Prostate gland (tissue), 2 donors: ENCODE measurements at regions not wholly inside any gene's neighbourhood (a gene's known extent, or its start where the extent isn't known, plus 50 kb on each side); places are given as distances from the start of the nearest gene placed in this dataset.
"Not testable (repeated sequence)": the region's sequence is repeated elsewhere in the genome, so short reads cannot be mapped to it uniquely, and the experiment has no call there.

Experiments
- DNase-seq: peaks from one replicate; pipeline ENCODE4 v3.0.0-alpha.2; 2019; ENCODE audit warnings: low spot score
- H3K27ac ChIP-seq, 2 donors: fragments of 200-600 bp; sonication (generic); 2 replicates each; pipeline ENCODE4 v1.5.1; 2017 to 2019
- H3K27me3 ChIP-seq: fragments of 200-600 bp; sonication (generic); replicated peaks from 2 replicates; pipeline ENCODE4 v1.5.1; 2019; ENCODE audit not compliant: insufficient read depth
- H3K36me3 ChIP-seq, 2 donors: fragments of 200-600 bp; sonication (generic); 1 replicate in 1 of 2; 2 replicates in 1 of 2; pipeline versions ENCODE4 v1.5.1 to v1.8.1; 2017 to 2019
- H3K4me1 ChIP-seq: fragments of 200-600 bp; sonication (generic); replicated peaks from 2 replicates; pipeline ENCODE4 v1.5.1; 2019
- H3K4me3 ChIP-seq, 2 donors: fragments of 200-600 bp; sonication (generic); 2 replicates each; pipeline ENCODE4 v1.5.1; 2017 to 2019
- H3K9me3 ChIP-seq: fragments of 200-600 bp; sonication (generic); 2 replicates; pipeline ENCODE4 v1.5.1; 2017
- CTCF ChIP-seq, 4 experiments: fragments of 200-600 bp in 2 of 4; fragments of 450-650 bp in 2 of 4; sonication (generic) in 2 of 4; IDR thresholded peaks; 1 replicate in 3 of 4; 2 replicates in 1 of 4; pipeline ENCODE4 v1.5.1; 2016 to 2019; ENCODE audit warnings: antibody characterized with exemption in 4 of 4, mild to moderate bottlenecking in 2 of 4, moderate library complexity in 2 of 4
- POLR2A ChIP-seq: fragments of 450-650 bp; IDR thresholded peaks from one replicate; pipeline ENCODE4 v1.6.1; 2016; ENCODE audit warnings: antibody characterized with exemption, mild to moderate bottlenecking
- POLR2AphosphoS5 ChIP-seq: sonication (generic); formaldehyde crosslinking; IDR thresholded peaks from one replicate; pipeline ENCODE4 v1.6.1; 2017; ENCODE audit warnings: antibody characterized with exemption
- WGBS: methylation state at CpG from one replicate; pipeline ENCODE4 v1.1.5; 2018; 5-methylcytosine and 5-hydroxymethylcytosine counted together
- intact Hi-C: fragments of 100-400 bp; cut with DNase I; formaldehyde crosslinking; loops from one replicate; pipeline ENCODE4 v1.14.2; 2022

DNA sequence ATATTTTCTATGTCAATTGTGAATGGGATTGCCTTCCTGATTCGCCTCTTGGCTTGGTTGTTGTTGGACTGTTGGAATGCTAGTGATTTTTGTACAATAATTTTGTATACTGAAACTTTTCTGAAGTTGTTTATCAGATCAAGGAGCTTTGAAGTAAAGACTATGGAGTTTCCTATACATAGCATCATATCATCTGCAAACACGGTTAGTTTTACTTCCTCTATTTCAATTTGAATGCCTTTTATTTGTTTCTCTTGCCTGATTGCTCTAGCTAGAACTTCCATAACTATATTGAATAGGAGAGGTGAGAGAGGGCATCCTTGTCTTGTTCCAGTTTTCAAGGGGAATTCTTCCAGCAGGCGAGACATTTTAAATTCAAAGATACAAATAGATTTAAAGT lies 226.5 kb downstream of the FBXO8 start:
- 54% methylated on average over 3 of the region's 3 CpGs for WGBS
- no peaks in the 10 kb centered on the region for H3K36me3 ChIP-seq
- no peak overlapping the region for H3K27ac ChIP-seq
- TF ChIP-seq POLR2A = no peak
- TF ChIP-seq CTCF (IDR thresholded peaks at IDR 0.05) = no peak
- no peaks in the 10 kb centered on the region for H3K9me3 ChIP-seq
- no peak overlapping the region for H3K4me3 ChIP-seq
- H3K27me3 ChIP-seq = no peaks in the 10 kb centered on the region
- intact Hi-C loops = no loop called here
- no peaks in the 10 kb centered on the region for H3K4me1 ChIP-seq
- DNase-seq = no peak

DNA sequence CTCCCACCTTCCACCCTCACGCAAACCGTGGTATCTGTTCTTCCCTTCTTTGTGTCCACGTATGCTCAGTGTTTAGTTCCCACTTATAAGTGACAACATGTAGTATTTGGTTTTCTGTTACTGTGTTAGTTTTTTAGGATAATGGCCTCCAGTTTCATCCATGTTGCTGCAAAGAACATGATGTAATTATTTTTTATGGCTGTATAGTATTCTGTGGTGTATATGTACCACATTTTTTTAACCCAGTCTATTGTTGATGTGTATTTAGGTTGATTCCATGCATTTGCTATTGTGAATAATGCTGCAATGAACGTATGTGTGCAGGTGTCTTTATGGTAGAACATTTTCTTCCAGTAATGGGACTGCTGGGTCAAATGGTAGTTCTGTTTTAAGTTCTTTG lies 228.1 kb downstream of the FBXO8 start:
- Histone ChIP-seq H3K9me3 (no peaks in the 10 kb centered on the region), H3K36me3 (no peaks in the 10 kb centered on the region), H3K27ac (no peak overlapping the region), H3K27me3 (no peaks in the 10 kb centered on the region), H3K4me1 (no peaks in the 10 kb centered on the region), H3K4me3 (no peak overlapping the region)
- intact Hi-C loops = no loop called here
- no peak for TF ChIP-seq POLR2A
- TF ChIP-seq CTCF (IDR thresholded peaks at IDR 0.05) = no peak
- TF ChIP-seq POLR2AphosphoS5 = no peak
- 91% methylated on average over 4 of the region's 4 CpGs for WGBS
- no peak for DNase-seq

GRCh38 chr4:174053895-174054294 lies 229.6 kb downstream of the FBXO8 start:
- DNase-seq = no peak
- Histone ChIP-seq H3K27ac (no peak overlapping the region), H3K9me3 (no peaks in the 10 kb centered on the region), H3K4me3 (no peak overlapping the region), H3K27me3 (no peaks in the 10 kb centered on the region), H3K36me3 (no peaks in the 10 kb centered on the region), H3K4me1 (no peaks in the 10 kb centered on the region)
- TF ChIP-seq POLR2A (no peak), CTCF (IDR thresholded peaks at IDR 0.05) (no peak), POLR2AphosphoS5 (no peak)
- 88% methylated on average over 2 of the region's 2 CpGs for WGBS
- intact Hi-C loops = no loop called here

DNA sequence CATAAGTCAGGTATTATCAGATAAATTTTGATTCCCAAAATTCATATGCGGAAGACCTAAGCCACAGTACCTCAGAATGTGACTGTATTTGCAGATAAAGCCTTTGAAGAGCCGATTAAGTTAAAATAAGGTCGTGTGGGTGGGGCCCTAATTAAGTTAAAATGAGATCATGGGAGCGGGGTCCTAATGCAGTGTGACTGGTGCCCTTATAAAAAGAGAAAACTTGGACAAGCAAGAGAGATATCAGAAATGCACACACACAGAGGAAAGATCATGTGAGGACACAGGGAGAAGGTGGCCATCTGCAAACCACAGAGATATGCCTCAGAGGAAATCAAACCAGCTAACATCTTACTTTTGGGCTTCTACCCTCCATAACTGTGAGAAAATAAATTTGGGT lies 236.1 kb downstream of the FBXO8 start:
- 54% methylated on average over 4 of the region's 4 CpGs for whole genome bisulfite sequencing
- H3K4me1 ChIP-seq = no peaks in the 10 kb centered on the region
- intact Hi-C loops = no loop called here

GRCh38 chr4:174045829-174046228 lies 237.6 kb downstream of the FBXO8 start:
- WGBS = 96% methylated on average over 2 of the region's 2 CpGs
- H3K4me1 ChIP-seq, H3K27me3 ChIP-seq: not testable (repeated sequence)

More for the DNA sequence above, 236.1 kb downstream of the FBXO8 start:
- DNase-seq = no peak
- no peak overlapping the region for H3K27ac ChIP-seq
- H3K36me3 ChIP-seq = no peaks in the 10 kb centered on the region
- TF ChIP-seq POLR2AphosphoS5 (no peak), CTCF (IDR thresholded peaks at IDR 0.05) (no peak), POLR2A (no peak)
- no peaks in the 10 kb centered on the region for H3K9me3 ChIP-seq
- no peaks in the 10 kb centered on the region for H3K27me3 ChIP-seq
- no peak overlapping the region for H3K4me3 ChIP-seq

DNA sequence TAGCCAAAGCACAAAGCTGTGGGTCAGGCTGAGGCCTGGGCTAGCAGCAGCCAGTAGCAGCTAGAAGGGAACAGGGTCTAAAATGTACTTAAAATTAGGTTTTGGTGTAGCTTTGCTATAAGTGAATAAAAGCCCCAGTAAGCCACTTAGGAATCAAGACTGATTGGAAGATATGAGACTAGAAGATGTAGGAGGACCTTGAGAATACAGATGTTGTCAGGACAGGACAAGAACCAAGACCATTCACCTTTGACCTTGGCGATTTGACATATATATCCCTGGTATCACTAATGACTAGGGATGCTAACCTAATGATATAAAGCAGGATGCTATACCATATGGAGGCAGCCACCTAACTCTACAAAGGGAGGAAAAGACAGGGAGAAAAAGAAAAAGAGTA lies 238.1 kb downstream of the FBXO8 start:
- Histone ChIP-seq H3K4me1 (no peaks in the 10 kb centered on the region), H3K27me3 (no peaks in the 10 kb centered on the region), H3K36me3 (no peaks in the 10 kb centered on the region), H3K27ac (no peak overlapping the region), H3K9me3 (no peaks in the 10 kb centered on the region), H3K4me3 (no peak overlapping the region)
- intact Hi-C loops = no loop called here
- 89% methylated on average over 1 of the region's 1 CpG for WGBS
- DNase-seq = no peak
- TF ChIP-seq POLR2A (no peak), CTCF (IDR thresholded peaks at IDR 0.05) (no peak), POLR2AphosphoS5 (no peak)

More at GRCh38 chr4:174045829-174046228, 237.6 kb downstream of the FBXO8 start:
- H3K9me3 ChIP-seq, H3K27ac ChIP-seq, intact Hi-C loops, DNase-seq, H3K36me3 ChIP-seq, H3K4me3 ChIP-seq: not testable (repeated sequence)
